ENCODE measurements at regions not wholly inside any gene's neighbourhood (a gene's known extent, or its start where the extent isn't known, plus 50 kb on each side); places are given as distances from the start of the nearest gene placed in this dataset.

DNA sequence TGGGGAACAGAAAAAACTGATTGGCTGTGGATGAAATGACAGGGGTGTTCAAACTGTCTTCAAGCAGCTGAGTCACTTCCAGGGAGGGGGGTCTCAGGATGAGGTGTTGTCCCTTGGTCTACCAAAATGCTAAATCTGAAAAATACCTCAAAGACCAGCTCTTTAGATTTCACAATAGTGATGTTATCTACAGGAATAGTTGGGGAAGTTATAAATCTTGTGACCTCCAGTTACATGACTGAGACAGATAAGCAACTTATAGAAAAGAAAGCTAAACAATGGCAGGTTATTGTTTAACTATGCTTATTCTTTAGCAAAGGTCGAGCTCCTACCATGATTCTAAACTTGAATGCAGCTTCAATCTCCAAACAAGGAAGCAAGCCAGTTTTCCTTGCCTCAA lies 125.4 kb downstream of the SYT10 start:
- Histone ChIP-seq H3K9ac (ENCODE audit: low read length) (no peak overlapping the region), H3K36me3 (ENCODE audit: low read depth, low read length) (no peaks in the 10 kb centered on the region), H3K79me2 (ENCODE audit: low read length) (no peaks in the 10 kb centered on the region), H3K4me1 (ENCODE audit: insufficient read depth, low read length) (no peaks in the 10 kb centered on the region), H4K20me1 (ENCODE audit: low read length) (no peaks in the 10 kb centered on the region), H3K27ac (ENCODE audit: low read length) (no peak overlapping the region), H2AFZ (ENCODE audit: low read length) (no peak overlapping the region), H3K27me3 (ENCODE audit: low read length) (no peaks in the 10 kb centered on the region), H3K9me2 (replicated peaks; ENCODE audit: low read length) (no peaks in the 10 kb centered on the region), H3F3A (ENCODE audit: low read length, unreplicated experiment) (no peaks in the 10 kb centered on the region), H3K9me3 (ENCODE audit: low read length) (no peaks in the 10 kb centered on the region), H3K4me3 (ENCODE audit: low read length) (no peak overlapping the region), H3K4me2 (ENCODE audit: low read length) (no peak overlapping the region)
- TF ChIP-seq EZH2 (IDR thresholded peaks at IDR 0.05; ENCODE audit: low read length, unreplicated experiment) = no peak
- TF ChIP-seq EZH2phosphoT487 (IDR thresholded peaks at IDR 0.05; ENCODE audit: borderline replicate concordance, low read length) = no peak
- no peak for TF ChIP-seq CTCF (conservative IDR thresholded peaks at IDR 0.05; ENCODE audit: low read depth, low read length)
- DNase-seq (no peak), ATAC-seq (no peak)
- POLR2A ChIA-PET (ENCODE audit: unreplicated experiment) = no interaction called here
- no TSS peak for BruUV-seq (replicated peaks)
- CTCF ChIA-PET = no interaction called here
- intact Hi-C loops (cut with micrococcal nuclease) = no loop called here

DNA sequence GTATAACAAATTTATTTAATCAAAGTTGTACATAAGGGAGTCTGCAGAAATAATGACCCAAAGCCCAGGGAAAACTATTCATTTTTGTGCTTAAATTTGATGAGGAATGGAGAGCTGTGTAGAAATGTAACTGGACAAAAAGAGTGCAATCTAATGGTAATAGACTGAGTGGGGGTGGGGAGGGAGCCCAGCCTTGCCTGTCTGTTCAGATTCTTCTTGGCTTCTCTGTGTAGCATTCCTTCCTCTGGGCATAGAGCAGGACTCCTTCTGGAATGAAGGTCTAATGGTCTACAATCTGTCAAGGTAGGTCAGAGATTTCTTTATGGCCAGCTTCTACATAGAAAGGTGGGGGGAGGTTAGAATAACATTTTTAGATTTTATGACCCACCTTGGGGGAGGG lies 126.1 kb downstream of the SYT10 start:
- Histone ChIP-seq H3K79me2 (ENCODE audit: low read length) (no peaks in the 10 kb centered on the region), H4K20me1 (ENCODE audit: low read length) (no peaks in the 10 kb centered on the region), H3K36me3 (ENCODE audit: low read depth, low read length) (no peaks in the 10 kb centered on the region), H3K4me2 (ENCODE audit: low read length) (no peak overlapping the region), H3K9me2 (replicated peaks; ENCODE audit: low read length) (no peaks in the 10 kb centered on the region), H3K9ac (ENCODE audit: low read length) (no peak overlapping the region), H2AFZ (ENCODE audit: low read length) (no peak overlapping the region), H3K4me1 (ENCODE audit: insufficient read depth, low read length) (no peaks in the 10 kb centered on the region), H3K9me3 (ENCODE audit: low read length) (no peaks in the 10 kb centered on the region), H3K4me3 (ENCODE audit: low read length) (no peak overlapping the region), H3K27ac (ENCODE audit: low read length) (no peak overlapping the region), H3F3A (ENCODE audit: low read length, unreplicated experiment) (no peaks in the 10 kb centered on the region), H3K27me3 (ENCODE audit: low read length) (no peaks in the 10 kb centered on the region)
- BruUV-seq (replicated peaks) = no TSS peak
- DNase-seq = no peak
- CTCF ChIA-PET = no interaction called here
- intact Hi-C loops (cut with micrococcal nuclease) = no loop called here
- TF ChIP-seq EZH2phosphoT487 (IDR thresholded peaks at IDR 0.05; ENCODE audit: borderline replicate concordance, low read length) (no peak), CTCF (conservative IDR thresholded peaks at IDR 0.05; ENCODE audit: low read depth, low read length) (no peak), EZH2 (IDR thresholded peaks at IDR 0.05; ENCODE audit: low read length, unreplicated experiment) (no peak)
- no peak for ATAC-seq
- POLR2A ChIA-PET (ENCODE audit: unreplicated experiment) = no interaction called here

DNA sequence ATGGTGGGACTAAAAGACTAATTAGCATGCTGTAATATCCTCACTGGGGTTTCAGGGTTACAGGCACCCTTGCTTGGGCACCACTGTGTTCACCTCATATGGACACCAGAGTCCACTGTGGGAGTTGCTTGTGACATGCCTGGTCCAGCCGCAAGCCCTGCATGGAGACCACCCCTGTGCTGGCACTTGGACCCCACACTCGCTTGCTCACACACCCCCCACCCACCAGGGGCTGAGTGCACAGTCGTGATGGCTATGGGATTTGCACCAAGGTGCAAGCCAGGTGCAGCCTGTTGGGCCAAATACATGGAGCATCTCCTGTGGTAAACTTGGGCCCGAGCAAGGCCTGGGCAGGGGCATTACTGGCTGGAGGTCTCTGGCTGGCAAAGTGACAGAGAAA lies 129.1 kb downstream of the SYT10 start:
- TF ChIP-seq EZH2phosphoT487 (IDR thresholded peaks at IDR 0.05; ENCODE audit: borderline replicate concordance, low read length) = no peak
- no peak for TF ChIP-seq EZH2 (IDR thresholded peaks at IDR 0.05; ENCODE audit: low read length, unreplicated experiment)
- no peak for TF ChIP-seq CTCF (conservative IDR thresholded peaks at IDR 0.05; ENCODE audit: low read depth, low read length)
- Histone ChIP-seq H2AFZ (ENCODE audit: low read length) (no peak overlapping the region), H3K9ac (ENCODE audit: low read length) (no peak overlapping the region), H3K36me3 (ENCODE audit: low read depth, low read length) (no peaks in the 10 kb centered on the region), H3K9me2 (replicated peaks; ENCODE audit: low read length) (no peaks in the 10 kb centered on the region), H3K4me1 (ENCODE audit: insufficient read depth, low read length) (no peaks in the 10 kb centered on the region), H3K4me2 (ENCODE audit: low read length) (no peak overlapping the region), H4K20me1 (ENCODE audit: low read length) (no peaks in the 10 kb centered on the region), H3K27me3 (ENCODE audit: low read length) (no peaks in the 10 kb centered on the region), H3K9me3 (ENCODE audit: low read length) (no peaks in the 10 kb centered on the region), H3K79me2 (ENCODE audit: low read length) (no peaks in the 10 kb centered on the region), H3K27ac (ENCODE audit: low read length) (no peak overlapping the region), H3F3A (ENCODE audit: low read length, unreplicated experiment) (no peaks in the 10 kb centered on the region), H3K4me3 (ENCODE audit: low read length) (no peak overlapping the region)
- intact Hi-C loops (cut with micrococcal nuclease) = no loop called here
- CTCF ChIA-PET = no interaction called here
- no peak for DNase-seq
- no peak for ATAC-seq
- no TSS peak for BruUV-seq (replicated peaks)
- POLR2A ChIA-PET (ENCODE audit: unreplicated experiment) = no interaction called here

Measured in PC-3 (cell line).